MM.1S (cell line): ENCODE measurements at regions not wholly inside any gene's neighbourhood (a gene's known extent, or its start where the extent isn't known, plus 50 kb on each side); places are given as distances from the start of the nearest gene placed in this dataset.

ENCODE experiments used
- DNase-seq: peaks from one replicate; pipeline ENCODE4 v3.0.0-alpha.2; 2015
- H2AFZ ChIP-seq: fragments of 300-600 bp; sonication (generic); 2 replicates; pipeline ENCODE4 v1.6.0; 2016; ENCODE audit warnings: antibody characterized with exemption, low read length
- H3F3A ChIP-seq: fragments of 300-600 bp; sonication (generic); 2 replicates; pipeline ENCODE4 v1.6.1; 2016; ENCODE audit warnings: mild to moderate bottlenecking, antibody characterized with exemption, low read length, moderate library complexity, mixed read lengths; ENCODE audit not compliant: insufficient read depth
- H3K27ac ChIP-seq: fragments of 300-600 bp; sonication (generic); 2 replicates; pipeline ENCODE4 v1.5.1; 2016; ENCODE audit warnings: mild to moderate bottlenecking, low read length
- H3K27me3 ChIP-seq: fragments of 300-600 bp; sonication (generic); replicated peaks from 2 replicates; pipeline ENCODE4 v1.6.0; 2016; ENCODE audit warnings: low read length; ENCODE audit not compliant: insufficient read depth
- H3K36me3 ChIP-seq: fragments of 300-600 bp; sonication (generic); replicated peaks from 2 replicates; pipeline ENCODE4 v1.6.1; 2016; ENCODE audit warnings: mild to moderate bottlenecking, low read length, mixed read lengths; ENCODE audit not compliant: insufficient read depth
- H3K4me1 ChIP-seq: fragments of 300-600 bp; sonication (generic); 2 replicates; pipeline ENCODE4 v1.6.1; 2016; ENCODE audit warnings: low read length, mixed read lengths
- H3K4me2 ChIP-seq: fragments of 300-600 bp; sonication (generic); 2 replicates; pipeline ENCODE4 v1.6.0; 2016; ENCODE audit warnings: low read depth, low read length
- H3K4me3 ChIP-seq: fragments of 300-600 bp; sonication (generic); 2 replicates; pipeline ENCODE4 v1.5.1; 2016; ENCODE audit warnings: low read length, mixed read lengths
- H3K79me2 ChIP-seq: fragments of 300-600 bp; sonication (generic); 2 replicates; pipeline ENCODE4 v1.6.1; 2016; ENCODE audit warnings: mixed run types, low read length, mixed read lengths
- H3K9ac ChIP-seq: fragments of 300-600 bp; sonication (generic); 2 replicates; pipeline ENCODE4 v1.6.1; 2016; ENCODE audit warnings: low read length, mixed read lengths
- H3K9me2 ChIP-seq: fragments of 300-600 bp; sonication (generic); replicated peaks from 2 replicates; pipeline ENCODE4 v1.6.1; 2016; ENCODE audit warnings: mild to moderate bottlenecking, low read length, mixed read lengths; ENCODE audit not compliant: insufficient read depth
- H3K9me3 ChIP-seq: fragments of 300-600 bp; sonication (generic); replicated peaks from 2 replicates; pipeline ENCODE4 v1.6.1; 2016; ENCODE audit warnings: mild to moderate bottlenecking, low read length, mixed read lengths; ENCODE audit not compliant: insufficient read depth
- H4K20me1 ChIP-seq: fragments of 300-600 bp; sonication (generic); 2 replicates; pipeline ENCODE4 v1.6.1; 2016; ENCODE audit warnings: mild to moderate bottlenecking, low read length, moderate library complexity, mixed read lengths; ENCODE audit not compliant: insufficient read depth
- CTCF ChIP-seq: fragments of 300-600 bp; sonication (generic); IDR thresholded peaks from 2 replicates; pipeline ENCODE4 v1.5.1; 2016; ENCODE audit warnings: antibody characterized with exemption, low read length, mixed read lengths
- EZH2 ChIP-seq: fragments of 300-600 bp; sonication (generic); optimal IDR thresholded peaks from 2 replicates; pipeline ENCODE3; 2017; ENCODE audit warnings: low read depth, mild to moderate bottlenecking, antibody characterized with exemption, low read length, mixed read lengths
- EZH2phosphoT487 ChIP-seq: fragments of 300-600 bp; sonication (generic); IDR thresholded peaks from 2 replicates; pipeline ENCODE4 v1.6.1; 2018; ENCODE audit warnings: antibody characterized with exemption, low read length

- DNase-seq: no peak
- H2AFZ ChIP-seq: no peak overlapping the region
- no peak for TF ChIP-seq CTCF
- TF ChIP-seq EZH2: no peak
- no peak for TF ChIP-seq EZH2phosphoT487
Observed at GRCh38 chr11:27241311-27242122, 121.5 kb downstream of the CCDC34 start.

GRCh38 chr11:27239305-27239942 is 123.6 kb downstream of the CCDC34 start:
- DNase-seq: no peak
- H3K36me3 ChIP-seq: no peaks in the 10 kb centered on the region
- no peaks in the 10 kb centered on the region for H3K79me2 ChIP-seq
- H3K4me3 ChIP-seq: no peak overlapping the region
- no peak overlapping the region for H3K4me2 ChIP-seq
- H3K4me1 ChIP-seq: peaks cover 10% of the 10 kb centered on the region
- no peaks in the 10 kb centered on the region for H3K27me3 ChIP-seq
- no peak for TF ChIP-seq EZH2
- no peak for TF ChIP-seq EZH2phosphoT487
- TF ChIP-seq CTCF: no peak
- H3K27ac ChIP-seq: no peak overlapping the region
- H3K9me2 ChIP-seq: no peaks in the 10 kb centered on the region; the same call in 1 of the 2 replicates
- no peak overlapping the region for H2AFZ ChIP-seq
- H3K9ac ChIP-seq: no peak overlapping the region
- H3K9me3 ChIP-seq: no peaks in the 10 kb centered on the region
- no peaks in the 10 kb centered on the region for H4K20me1 ChIP-seq
- no peaks in the 10 kb centered on the region for H3F3A ChIP-seq

More at GRCh38 chr11:27241311-27242122, 121.5 kb downstream of the CCDC34 start:
- Histone ChIP-seq H3F3A (no peaks in the 10 kb centered on the region), H3K79me2 (no peaks in the 10 kb centered on the region), H4K20me1 (no peaks in the 10 kb centered on the region), H3K4me3 (no peak overlapping the region), H3K9me2 (no peaks in the 10 kb centered on the region; the same call in 1 of the 2 replicates), H3K27ac (no peak overlapping the region), H3K4me1 (peaks cover 10% of the 10 kb centered on the region), H3K9me3 (no peaks in the 10 kb centered on the region), H3K9ac (no peak overlapping the region), H3K27me3 (no peaks in the 10 kb centered on the region), H3K4me2 (no peak overlapping the region), H3K36me3 (no peaks in the 10 kb centered on the region)

DNA sequence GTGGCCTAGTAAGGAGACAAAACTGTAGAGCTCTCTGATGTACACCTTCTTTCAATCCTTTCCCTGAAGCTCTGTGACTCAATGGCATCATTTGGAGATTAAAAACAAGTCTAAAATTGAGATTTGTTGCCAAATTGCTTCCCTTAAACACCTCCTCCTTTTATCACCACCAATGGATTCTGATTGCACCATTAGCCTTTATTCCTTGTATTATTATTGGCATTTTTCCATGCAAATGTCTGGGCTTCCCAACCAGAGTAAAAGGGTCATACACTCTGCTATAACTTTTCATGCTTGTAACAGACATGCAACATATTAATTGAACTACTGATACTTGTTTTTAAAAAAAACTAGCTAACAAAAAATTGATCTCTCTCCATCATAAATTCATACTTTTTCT is 124.2 kb downstream of the CCDC34 start:
- Histone ChIP-seq H3K36me3 (no peaks in the 10 kb centered on the region), H3F3A (no peaks in the 10 kb centered on the region), H3K9me3 (no peaks in the 10 kb centered on the region), H2AFZ (no peak overlapping the region), H3K9ac (no peak overlapping the region), H3K4me1 (peaks cover 10% of the 10 kb centered on the region), H3K79me2 (no peaks in the 10 kb centered on the region), H3K27me3 (no peaks in the 10 kb centered on the region), H3K9me2 (no peaks in the 10 kb centered on the region; the same call in 1 of the 2 replicates), H3K4me3 (no peak overlapping the region), H3K27ac (no peak overlapping the region), H3K4me2 (no peak overlapping the region), H4K20me1 (no peaks in the 10 kb centered on the region)
- DNase-seq: no peak
- TF ChIP-seq EZH2phosphoT487: no peak
- TF ChIP-seq CTCF: no peak
- TF ChIP-seq EZH2: no peak
